ENCODE measurements at regions not wholly inside any gene's neighbourhood (a gene's known extent, or its start where the extent isn't known, plus 50 kb on each side); places are given as distances from the start of the nearest gene placed in this dataset.
A peak's percentile ranks its signal among the peaks of the same experiment; 100 is the strongest.

GRCh38 chr1:168867941-168868634 is 139.1 kb upstream of the DPT start:
- Histone ChIP-seq H3K4me3 (no peak overlapping the region), H3K27me3 (no peaks in the 10 kb centered on the region), H3K36me3 (no peaks in the 10 kb centered on the region), H3K4me1 (no peaks in the 10 kb centered on the region), H3K9me3 (replicated peaks) (no peaks in the 10 kb centered on the region), H3K27ac (no peak overlapping the region)
- no peak for DNase-seq

GRCh38 chr1:168871531-168871930 is 142.5 kb upstream of the DPT start:
- no peak overlapping the region for H3K27ac ChIP-seq
- H3K4me1 ChIP-seq = no peaks in the 10 kb centered on the region
- no peaks in the 10 kb centered on the region for H3K9me3 ChIP-seq (replicated peaks)
- no peak for DNase-seq
- H3K4me3 ChIP-seq = no peak overlapping the region
- no peaks in the 10 kb centered on the region for H3K27me3 ChIP-seq
- no peaks in the 10 kb centered on the region for H3K36me3 ChIP-seq

- Histone ChIP-seq H3K27ac (no peak overlapping the region), H3K4me3 (no peak overlapping the region), H3K4me1 (no peaks in the 10 kb centered on the region), H3K27me3 (no peaks in the 10 kb centered on the region), H3K36me3 (no peaks in the 10 kb centered on the region), H3K9me3 (replicated peaks) (no peaks in the 10 kb centered on the region)
- DNase-seq = no peak
These were observed 146.8 kb upstream of the DPT start for GRCh38 chr1:168875831-168876230.

GRCh38 chr1:168876830-168877229 is 147.8 kb upstream of the DPT start:
- H3K4me3 ChIP-seq = no peak overlapping the region
- H3K36me3 ChIP-seq = no peaks in the 10 kb centered on the region
- H3K27me3 ChIP-seq = no peaks in the 10 kb centered on the region
- H3K9me3 ChIP-seq (replicated peaks) = no peaks in the 10 kb centered on the region
- H3K4me1 ChIP-seq = no peaks in the 10 kb centered on the region
- DNase-seq = no peak
- H3K27ac ChIP-seq = no peak overlapping the region

- peak; percentile 6 to 22 for DNase-seq
- no peak overlapping the region for H3K27ac ChIP-seq
- H3K27me3 ChIP-seq = no peaks in the 10 kb centered on the region
- H3K4me1 ChIP-seq = no peaks in the 10 kb centered on the region
- no peaks in the 10 kb centered on the region for H3K9me3 ChIP-seq (replicated peaks)
- H3K4me3 ChIP-seq = no peak overlapping the region
- H3K36me3 ChIP-seq = no peaks in the 10 kb centered on the region
These were observed 151.1 kb upstream of the DPT start for GRCh38 chr1:168879896-168880734.

- H3K36me3 ChIP-seq = no peaks in the 10 kb centered on the region
- no peak overlapping the region for H3K27ac ChIP-seq
- no peaks in the 10 kb centered on the region for H3K4me1 ChIP-seq
- DNase-seq = no peak
- no peak overlapping the region for H3K4me3 ChIP-seq
- no peaks in the 10 kb centered on the region for H3K27me3 ChIP-seq
- H3K9me3 ChIP-seq (replicated peaks) = no peaks in the 10 kb centered on the region
These were observed 152.8 kb upstream of the DPT start for GRCh38 chr1:168881656-168882260.

GRCh38 chr1:168887381-168887780 is 158.4 kb upstream of the DPT start:
- H3K27ac ChIP-seq = no peak overlapping the region
- no peak for DNase-seq
- no peaks in the 10 kb centered on the region for H3K9me3 ChIP-seq (replicated peaks)
- no peaks in the 10 kb centered on the region for H3K36me3 ChIP-seq
- no peak overlapping the region for H3K4me3 ChIP-seq
- no peaks in the 10 kb centered on the region for H3K4me1 ChIP-seq
- no peaks in the 10 kb centered on the region for H3K27me3 ChIP-seq

GRCh38 chr1:168888418-168888817 is 159.4 kb upstream of the DPT start:
- no peak overlapping the region for H3K4me3 ChIP-seq
- H3K4me1 ChIP-seq = no peaks in the 10 kb centered on the region
- no peak overlapping the region for H3K27ac ChIP-seq
- H3K9me3 ChIP-seq (replicated peaks) = no peaks in the 10 kb centered on the region
- no peak for DNase-seq
- no peaks in the 10 kb centered on the region for H3K27me3 ChIP-seq
- no peaks in the 10 kb centered on the region for H3K36me3 ChIP-seq

- Histone ChIP-seq H3K27ac (no peak overlapping the region), H3K9me3 (replicated peaks) (no peaks in the 10 kb centered on the region), H3K4me1 (no peaks in the 10 kb centered on the region), H3K27me3 (no peaks in the 10 kb centered on the region), H3K4me3 (no peak overlapping the region), H3K36me3 (no peaks in the 10 kb centered on the region)
- no peak for DNase-seq
These were observed 163.9 kb upstream of the DPT start for GRCh38 chr1:168892931-168893330.

GRCh38 chr1:168893359-168893801 is 164.4 kb upstream of the DPT start:
- Histone ChIP-seq H3K4me3 (no peak overlapping the region), H3K27ac (no peak overlapping the region)
- DNase-seq = no peak

GRCh38 chr1:168894397-168894903 is 165.4 kb upstream of the DPT start:
- no peak for DNase-seq
- Histone ChIP-seq H3K4me1 (no peaks in the 10 kb centered on the region), H3K27ac (no peak overlapping the region), H3K4me3 (no peak overlapping the region), H3K27me3 (no peaks in the 10 kb centered on the region), H3K9me3 (replicated peaks) (no peaks in the 10 kb centered on the region), H3K36me3 (no peaks in the 10 kb centered on the region)

More at GRCh38 chr1:168893359-168893801, 164.4 kb upstream of the DPT start:
- Histone ChIP-seq H3K36me3 (no peaks in the 10 kb centered on the region), H3K27me3 (no peaks in the 10 kb centered on the region), H3K9me3 (replicated peaks) (no peaks in the 10 kb centered on the region), H3K4me1 (no peaks in the 10 kb centered on the region)

GRCh38 chr1:168897249-168897648 is 168.2 kb upstream of the DPT start:
- no peaks in the 10 kb centered on the region for H3K9me3 ChIP-seq (replicated peaks)
- no peak overlapping the region for H3K27ac ChIP-seq
- no peak for DNase-seq
- H3K4me3 ChIP-seq = no peak overlapping the region
- no peaks in the 10 kb centered on the region for H3K27me3 ChIP-seq
- no peaks in the 10 kb centered on the region for H3K4me1 ChIP-seq
- no peaks in the 10 kb centered on the region for H3K36me3 ChIP-seq

- no peak for DNase-seq
- no peaks in the 10 kb centered on the region for H3K36me3 ChIP-seq
These were observed 174.3 kb upstream of the DPT start for GRCh38 chr1:168903237-168903830.

GRCh38 chr1:168905633-168906032 is 176.6 kb upstream of the DPT start:
- H3K36me3 ChIP-seq = no peaks in the 10 kb centered on the region
- peaks cover 11% of the 10 kb centered on the region for H3K4me1 ChIP-seq
- H3K27ac ChIP-seq = no peak overlapping the region
- no peaks in the 10 kb centered on the region; the same call in 1 of the 2 replicates for H3K27me3 ChIP-seq
- no peaks in the 10 kb centered on the region for H3K9me3 ChIP-seq (replicated peaks)
- no peak for DNase-seq
- no peak overlapping the region for H3K4me3 ChIP-seq

More at GRCh38 chr1:168903237-168903830, 174.3 kb upstream of the DPT start:
- Histone ChIP-seq H3K9me3 (replicated peaks) (no peaks in the 10 kb centered on the region), H3K4me3 (no peak overlapping the region), H3K4me1 (peaks cover 6% of the 10 kb centered on the region; the same call in 1 of the 2 replicates), H3K27ac (no peak overlapping the region), H3K27me3 (no peaks in the 10 kb centered on the region; the same call in 1 of the 2 replicates)
